HG02973 (cell line): ENCODE measurements at regions not wholly inside any gene's neighbourhood (a gene's known extent, or its start where the extent isn't known, plus 50 kb on each side); places are given as distances from the start of the nearest gene placed in this dataset.
"Not testable (repeated sequence)": the region's sequence is repeated elsewhere in the genome, so short reads cannot be mapped to it uniquely, and the experiment has no call there.

Experiments used
- ATAC-seq: cut with Tn5 transposase; IDR thresholded peaks from one replicate; pipeline ENCODE4 v1.9.1; 2021; ENCODE audit warnings: moderate library complexity; ENCODE audit not compliant: unreplicated experiment

DNA sequence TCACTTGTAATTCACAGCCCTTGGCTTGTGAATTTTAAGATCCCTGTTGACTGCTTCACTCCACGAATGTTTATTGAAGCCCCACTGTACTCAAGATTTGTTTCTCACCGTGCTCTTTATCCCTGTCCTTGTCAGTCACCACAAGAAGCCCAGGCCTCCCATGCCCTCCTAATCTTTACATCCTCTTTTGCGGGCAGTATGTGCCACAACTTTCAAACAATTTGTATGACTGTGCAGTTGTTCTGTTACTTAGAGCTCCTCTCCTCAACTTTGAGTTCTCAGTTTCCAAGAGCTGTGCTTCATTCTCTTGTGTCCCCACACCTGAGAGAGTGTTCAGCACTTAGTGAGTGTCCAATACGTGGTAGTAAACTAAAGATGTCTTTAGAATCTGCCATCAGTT lies 467.7 kb downstream of the NKX6-1 start:
- ATAC-seq, result no peak

DNA sequence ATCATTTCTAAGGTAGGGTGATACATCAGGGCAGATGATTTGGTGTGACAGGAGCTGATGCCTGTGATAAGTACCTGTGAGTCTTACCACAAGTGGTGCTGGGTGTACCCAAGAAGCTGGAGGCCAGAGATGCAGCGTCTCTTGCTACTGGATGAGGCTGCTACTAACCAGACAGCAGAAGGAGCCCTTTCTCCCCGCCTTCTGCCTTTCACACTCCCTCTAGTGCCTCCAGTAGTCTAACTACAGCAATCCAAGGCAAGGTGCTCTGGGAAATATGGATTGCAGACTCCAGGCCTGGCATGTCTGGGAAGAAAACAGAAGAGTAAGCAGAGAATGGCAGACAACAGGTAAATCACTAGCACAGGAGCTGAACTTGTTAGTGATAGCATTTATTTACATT lies 470.8 kb downstream of the NKX6-1 start:
- ATAC-seq, result no peak

DNA sequence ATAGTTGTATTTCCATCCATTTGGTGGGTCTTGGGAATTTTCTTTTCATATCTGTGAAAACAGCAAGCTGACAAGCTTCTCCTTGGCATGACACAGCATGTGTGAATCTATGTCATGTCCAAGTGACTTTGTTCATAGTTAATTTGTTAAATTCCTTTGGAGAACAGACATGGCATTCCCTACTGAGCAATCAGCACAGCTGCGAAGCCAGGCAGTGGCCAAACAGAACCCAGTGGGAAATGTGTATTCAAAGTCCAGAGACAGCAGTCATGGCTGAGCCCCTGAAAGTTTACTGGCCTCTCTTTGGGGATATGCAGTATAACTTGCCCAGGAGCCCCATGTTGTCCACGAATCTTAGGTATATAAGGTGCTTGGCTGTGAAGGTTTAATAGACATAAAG lies 474.7 kb downstream of the NKX6-1 start:
- ATAC-seq, result no peak

DNA sequence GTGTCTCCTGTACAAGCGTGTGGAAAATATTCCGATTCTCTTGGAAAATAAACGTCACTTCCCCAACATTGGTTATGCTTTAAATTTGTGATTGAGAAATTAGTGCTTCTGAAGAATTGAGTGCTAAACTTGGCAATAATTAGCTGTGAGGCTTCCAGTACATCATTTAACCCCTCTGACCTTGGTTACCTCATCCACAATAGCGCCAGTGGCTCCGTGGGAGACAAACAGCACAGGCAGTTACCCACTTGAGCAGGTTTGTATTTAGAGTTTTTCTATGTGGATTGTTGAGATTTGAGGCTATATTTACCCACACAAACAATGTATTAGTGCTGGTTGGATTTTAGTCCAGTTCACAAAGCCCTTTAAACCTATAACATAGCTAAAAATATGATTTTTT lies 476.5 kb downstream of the NKX6-1 start:
- no peak for ATAC-seq

DNA sequence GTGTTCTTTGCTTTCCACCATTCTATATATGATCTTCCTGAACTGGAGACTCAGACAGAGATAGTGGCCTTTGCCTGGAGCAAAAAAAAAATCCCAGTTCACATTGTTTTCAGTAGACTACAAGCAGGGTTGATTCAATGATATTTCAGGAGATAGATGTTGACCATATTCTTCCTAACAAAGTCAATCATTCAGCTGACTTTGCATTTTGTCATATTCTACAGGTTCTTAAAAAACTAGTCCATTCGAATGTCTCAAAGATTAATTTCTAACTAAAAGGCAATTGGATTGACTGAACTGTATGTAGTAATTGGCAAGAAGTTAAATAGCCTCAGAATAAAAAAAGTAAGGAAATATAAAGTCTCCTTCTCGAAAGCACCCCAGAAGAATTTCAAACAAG lies 479.5 kb downstream of the NKX6-1 start:
- no peak for ATAC-seq

DNA sequence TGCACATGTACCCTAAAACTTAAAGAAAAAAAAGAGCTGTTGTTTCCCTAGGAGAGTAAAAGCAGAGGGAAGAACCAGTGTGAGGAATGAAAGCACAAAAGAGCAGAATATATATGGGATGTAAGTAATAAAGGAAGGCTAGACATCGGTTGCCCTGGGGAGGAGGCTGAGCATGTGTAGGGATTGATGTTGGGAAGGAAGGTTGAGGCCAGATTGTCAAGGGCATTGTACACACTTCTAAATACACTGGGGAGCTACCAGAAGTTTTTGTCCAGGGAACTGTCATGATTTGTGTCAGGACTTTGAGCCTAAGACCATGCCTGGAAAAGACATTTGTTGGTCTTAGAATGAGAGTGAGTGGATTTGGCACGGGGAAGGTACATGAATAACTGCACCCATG lies 467.1 kb downstream of the GPAT3 start:
- no peak for ATAC-seq

DNA sequence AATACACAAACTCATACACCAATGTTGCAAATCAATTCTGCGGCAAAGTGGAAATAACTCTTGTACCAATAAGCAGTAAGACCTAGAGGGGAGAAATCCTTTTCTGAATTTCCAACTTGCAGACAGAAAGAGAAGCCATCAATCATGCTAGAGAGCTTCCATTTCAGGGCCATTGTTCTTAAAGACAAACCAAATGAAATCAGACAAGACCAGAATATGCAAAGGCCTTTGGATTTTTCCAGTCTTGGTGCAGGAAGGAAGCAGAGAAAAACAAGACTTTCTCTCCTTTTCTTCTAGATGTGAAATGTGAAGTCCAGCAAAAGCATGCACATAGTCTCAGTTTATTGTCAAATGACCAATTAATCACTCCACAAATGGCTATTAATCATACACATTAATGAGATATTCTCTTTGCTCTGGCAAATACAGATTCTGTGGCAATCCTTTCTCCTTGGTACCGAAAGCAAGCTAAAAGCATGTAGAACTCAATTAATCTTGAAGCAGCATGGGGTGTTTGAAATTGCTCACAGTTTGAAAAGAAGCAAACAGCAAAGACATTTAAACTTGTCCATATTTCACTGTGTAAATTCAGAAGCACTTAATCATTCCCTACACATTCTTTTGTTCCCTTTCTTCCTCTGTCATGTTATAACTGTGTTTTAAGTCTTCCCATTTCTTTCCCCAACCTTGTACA lies 466.1 kb downstream of the GPAT3 start:
- no peak for ATAC-seq

DNA sequence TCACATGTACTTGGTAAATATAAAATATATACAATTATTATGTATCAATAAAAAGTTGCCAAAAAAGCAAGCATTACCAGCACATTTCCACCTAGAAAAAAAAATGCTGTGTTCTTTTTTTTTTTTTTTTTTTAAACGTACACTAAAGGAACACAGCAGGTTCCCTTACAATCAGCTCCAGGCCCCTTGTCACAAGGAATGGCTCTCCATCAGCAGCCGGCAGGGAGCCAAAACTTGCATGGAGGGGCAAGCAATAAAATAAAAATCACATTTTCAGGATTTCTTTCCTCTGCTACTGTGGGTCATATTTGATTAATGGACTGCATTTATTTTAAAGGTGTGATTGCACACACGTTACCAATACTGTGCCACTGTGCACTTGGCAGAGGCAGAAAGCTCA lies 460.3 kb downstream of the GPAT3 start:
- no peak for ATAC-seq

DNA sequence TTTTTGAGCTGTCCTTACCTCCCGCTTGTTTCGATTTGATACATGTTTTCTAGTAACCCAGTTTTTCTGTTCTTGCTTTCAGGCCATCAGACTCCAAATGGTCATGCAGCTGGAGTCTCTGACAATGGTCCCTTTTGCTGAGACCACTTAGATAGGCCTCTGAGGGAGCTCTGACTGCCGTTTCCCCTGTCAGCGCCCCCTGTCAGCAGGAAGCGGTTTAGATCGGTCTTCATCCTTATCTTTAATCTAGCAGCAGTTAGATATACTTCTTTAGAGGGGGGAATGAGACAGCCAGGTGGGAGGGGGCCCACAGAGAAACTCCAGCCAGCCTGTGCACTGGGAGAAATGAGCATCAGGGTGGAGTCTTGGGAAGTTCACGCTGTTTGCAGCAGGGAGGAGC lies 457.9 kb downstream of the GPAT3 start:
- no peak for ATAC-seq

DNA sequence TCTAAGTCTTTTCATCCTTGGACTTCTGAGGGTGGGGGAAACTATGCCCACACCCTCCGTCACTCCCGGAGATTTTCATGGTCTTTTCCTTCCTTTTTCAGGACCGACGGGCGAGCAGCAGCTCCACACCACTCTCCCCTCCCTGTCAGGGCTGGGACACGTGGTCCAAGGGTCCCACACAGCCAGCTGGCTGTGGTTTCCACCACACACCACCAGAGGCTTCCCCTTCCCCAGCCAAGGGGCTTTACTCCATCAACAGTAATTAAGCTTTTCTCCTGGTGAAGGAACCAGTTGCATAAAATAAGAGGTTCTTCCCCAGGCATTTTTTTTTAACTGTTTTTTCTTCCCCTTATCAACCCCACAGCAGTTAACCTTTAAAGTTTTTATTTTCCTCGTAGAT lies 453.9 kb downstream of the GPAT3 start:
- no peak for ATAC-seq

DNA sequence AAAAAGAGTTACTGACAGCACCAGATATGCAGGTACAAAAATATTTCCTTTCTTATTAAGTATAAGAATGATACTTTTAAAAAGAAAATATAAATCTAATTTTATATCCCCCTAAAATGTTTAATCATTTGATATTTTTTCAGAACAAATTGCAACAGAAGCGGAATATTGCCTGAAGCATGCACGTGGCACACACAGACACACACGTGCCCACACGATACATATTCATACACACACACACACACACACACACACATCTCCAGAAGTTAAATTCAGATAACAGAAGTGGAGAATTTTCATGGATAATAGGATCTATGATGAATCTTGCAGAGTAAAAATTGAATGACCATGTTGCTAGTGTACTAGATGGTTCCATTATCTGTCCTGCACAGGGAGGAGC lies 445.2 kb downstream of the GPAT3 start:
- ATAC-seq, result no peak

DNA sequence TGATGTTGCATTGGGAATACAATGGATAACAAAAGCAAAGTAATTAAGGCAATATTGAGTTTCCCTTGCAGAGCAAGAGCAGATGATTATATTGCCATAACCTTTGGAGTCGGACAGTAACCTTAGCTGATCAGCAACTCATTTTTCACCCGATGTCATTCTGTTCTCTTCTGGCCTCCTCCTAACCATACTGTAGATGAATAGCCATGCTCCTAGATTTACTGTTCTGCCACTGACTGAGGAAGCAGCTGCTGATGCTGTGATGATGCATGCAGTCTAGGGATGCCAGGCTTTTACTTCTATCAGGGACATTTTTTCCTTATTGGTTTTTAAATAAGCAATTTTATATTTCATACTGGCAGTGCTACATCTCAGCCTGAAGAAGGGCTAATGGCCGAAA lies 443.9 kb downstream of the GPAT3 start:
- no peak for ATAC-seq

DNA sequence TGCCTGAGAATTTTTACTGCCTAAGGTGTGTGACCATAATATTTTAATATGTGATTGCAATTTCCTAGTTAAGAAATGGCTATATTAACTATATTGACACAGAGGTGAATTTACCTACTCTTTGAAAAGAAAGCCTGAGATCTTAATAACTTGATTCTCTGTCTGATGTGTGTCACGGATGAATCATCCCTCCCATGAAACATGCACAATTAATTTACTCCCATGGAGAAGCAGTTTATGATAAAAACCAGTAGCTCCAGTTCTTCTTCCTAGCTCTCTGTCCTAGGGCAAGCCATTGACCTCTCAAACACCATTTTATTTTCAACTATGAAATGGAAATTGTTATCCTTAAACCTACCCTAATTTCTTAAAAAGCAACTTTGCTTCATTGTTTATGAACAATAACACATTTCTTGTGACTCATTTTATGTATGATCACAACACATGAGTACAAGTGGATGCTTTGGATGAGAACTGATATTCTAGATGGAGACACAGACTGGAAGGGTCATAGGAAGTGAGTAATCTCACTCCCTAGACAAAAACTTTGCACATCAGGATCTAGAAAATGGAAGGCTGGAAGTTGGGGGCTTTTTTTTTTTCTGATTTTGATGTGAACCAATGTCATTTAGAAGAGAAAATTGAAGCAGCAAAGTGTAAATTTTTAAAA lies 438.3 kb downstream of the GPAT3 start:
- ATAC-seq, result no peak

DNA sequence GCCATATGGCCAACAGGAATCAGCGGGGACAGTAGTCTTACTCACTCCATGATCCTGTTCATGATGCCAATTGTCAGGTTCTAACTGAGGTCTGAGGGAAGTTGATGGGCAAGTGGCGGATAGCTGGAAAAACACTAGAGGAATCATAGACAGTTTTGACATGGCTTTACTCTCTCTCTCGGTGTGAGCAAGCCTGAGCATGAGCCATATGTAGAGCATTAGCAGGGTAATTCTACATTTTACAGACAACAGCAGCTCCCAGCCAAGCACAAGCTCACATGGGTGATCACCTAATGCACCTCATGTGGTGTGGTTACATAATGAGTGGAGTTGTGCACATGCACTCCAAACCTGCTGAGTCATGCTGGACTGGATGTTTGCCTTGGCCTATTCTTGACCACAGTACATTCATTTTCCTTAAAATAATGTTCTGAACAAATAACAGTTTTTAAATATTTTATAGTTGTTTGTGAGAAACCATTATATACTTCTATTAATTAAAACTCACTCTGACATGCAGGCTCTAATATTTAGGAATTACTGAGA lies 429.2 kb downstream of the GPAT3 start:
- no peak for ATAC-seq

DNA sequence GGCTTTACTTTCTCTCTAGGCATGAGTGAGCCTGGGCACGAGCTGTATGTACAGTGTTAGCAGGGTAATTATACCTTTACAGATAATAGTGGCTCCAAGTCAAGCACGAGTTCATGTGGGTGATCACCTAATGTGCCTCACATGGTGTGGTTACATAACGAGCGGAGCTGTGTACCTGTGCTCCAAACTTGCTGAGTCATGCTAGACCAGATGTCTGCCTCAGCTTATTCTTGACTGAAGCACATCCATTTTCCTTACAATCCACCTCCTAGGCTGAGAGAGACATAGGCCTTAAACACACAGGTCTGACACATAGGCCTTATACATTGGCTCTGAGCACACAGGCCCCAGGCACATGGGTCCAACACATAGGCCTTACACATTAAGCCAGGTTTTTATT lies 426.6 kb downstream of the GPAT3 start:
- no peak for ATAC-seq

DNA sequence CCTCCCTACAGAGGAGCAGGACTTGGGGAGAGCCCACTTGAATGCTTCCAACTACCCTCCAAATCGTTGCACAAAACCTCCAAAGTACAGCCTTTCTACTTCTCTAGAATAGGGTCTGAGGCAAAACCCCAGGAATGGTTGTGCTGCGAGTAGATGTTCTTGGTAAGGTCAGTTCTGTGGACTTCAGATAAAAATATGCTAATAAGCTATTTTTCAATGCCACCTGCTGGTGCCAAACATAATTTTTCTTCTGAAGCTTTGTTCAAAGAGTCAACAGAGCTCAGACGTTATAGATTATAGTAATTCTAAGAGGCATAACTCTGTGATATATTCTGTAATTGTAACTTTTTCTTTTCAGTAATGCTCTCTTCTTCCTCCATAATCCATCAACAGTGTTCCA lies 425.7 kb downstream of the GPAT3 start:
- ATAC-seq, result no peak

DNA sequence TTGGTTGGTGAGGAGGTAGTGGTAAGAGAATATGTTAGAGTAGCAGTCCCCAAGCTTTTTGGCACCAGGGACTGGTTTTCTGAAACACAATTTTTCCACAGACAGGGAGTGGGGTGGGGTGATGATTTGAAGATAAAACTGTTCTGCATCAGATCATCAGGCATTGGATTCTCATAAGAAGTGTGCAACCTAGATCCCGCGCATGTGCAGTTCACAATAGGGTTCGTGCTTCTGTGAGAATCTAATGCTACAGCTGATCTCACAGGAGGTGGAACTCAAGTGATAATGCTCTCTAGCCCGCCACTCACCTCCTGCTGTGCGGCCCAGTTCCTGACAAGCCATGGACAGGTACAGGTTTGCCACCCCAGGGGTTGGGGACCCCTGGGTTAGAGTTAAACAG lies 423.3 kb downstream of the GPAT3 start:
- ATAC-seq, result no peak

DNA sequence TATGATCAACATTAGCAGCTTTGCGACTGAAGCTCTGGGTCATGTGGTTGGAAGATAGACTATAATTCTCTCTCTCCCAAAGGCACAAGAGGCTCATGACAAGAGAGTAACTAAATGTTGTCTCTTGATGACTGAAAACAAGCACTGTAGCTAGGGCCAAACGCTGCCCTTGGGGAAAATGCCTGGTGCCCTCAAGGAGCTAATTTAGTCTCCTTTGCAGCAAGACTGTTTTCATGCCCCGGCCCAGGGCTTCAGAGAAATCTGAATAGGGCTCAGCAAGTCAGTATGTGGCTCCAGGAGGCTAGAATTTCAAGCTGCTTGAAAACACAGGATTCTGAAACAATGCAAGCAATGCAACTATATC lies 411.9 kb downstream of the GPAT3 start:
- no peak for ATAC-seq

DNA sequence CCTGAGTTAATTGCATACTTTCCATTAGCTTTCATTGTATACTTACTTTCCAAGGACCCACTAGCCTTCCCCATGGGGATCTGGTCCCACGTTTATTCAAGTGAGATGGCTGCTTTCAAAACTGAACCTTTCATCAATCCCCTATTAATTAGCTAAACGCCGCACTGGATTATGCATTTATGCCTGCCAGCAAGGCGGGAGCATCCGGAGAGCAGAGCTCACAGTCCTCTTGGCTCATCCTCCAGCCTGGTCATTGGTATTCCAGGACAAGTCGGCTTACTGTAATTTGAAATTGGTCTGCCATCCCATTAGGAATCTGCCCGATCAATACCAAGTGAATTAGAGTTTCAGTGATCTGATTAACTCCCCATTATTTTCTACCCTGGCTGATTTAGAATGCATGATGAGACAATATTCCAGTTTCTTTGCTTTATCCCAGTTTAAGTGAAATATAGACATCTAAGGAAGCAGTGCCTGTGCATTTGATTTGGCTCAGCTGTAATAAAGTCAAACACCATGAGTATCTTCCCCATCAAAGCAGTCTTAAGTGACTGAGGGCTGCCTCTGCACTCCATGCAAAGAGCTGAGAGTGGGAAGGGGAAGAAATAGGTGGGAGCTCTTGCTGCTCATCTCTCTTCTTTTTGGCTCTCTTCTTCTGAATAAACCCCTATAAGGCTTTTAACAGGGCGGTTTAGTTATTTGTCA lies 411.4 kb downstream of the GPAT3 start:
- ATAC-seq, result no peak

DNA sequence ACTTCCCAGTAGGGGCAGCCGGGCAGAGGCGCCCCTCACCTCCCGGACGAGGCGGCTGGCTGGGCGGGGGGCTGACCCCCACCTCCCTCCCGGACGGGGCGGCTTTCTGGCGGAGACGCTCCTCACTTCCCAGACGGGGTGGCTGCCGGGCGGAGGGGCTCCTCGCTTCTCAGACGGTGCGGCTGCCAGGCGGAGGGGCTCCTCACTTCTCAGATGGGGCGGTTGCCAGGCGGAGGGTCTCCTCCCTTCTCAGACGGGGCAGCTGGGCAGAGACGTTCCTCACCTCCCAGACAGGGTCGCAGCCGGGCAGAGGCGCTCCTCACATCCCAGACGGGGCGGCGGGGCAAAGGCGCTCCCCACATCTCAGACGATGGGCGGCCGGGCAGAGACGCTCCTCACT lies 407.8 kb downstream of the GPAT3 start:
- ATAC-seq, result not testable (repeated sequence)

DNA sequence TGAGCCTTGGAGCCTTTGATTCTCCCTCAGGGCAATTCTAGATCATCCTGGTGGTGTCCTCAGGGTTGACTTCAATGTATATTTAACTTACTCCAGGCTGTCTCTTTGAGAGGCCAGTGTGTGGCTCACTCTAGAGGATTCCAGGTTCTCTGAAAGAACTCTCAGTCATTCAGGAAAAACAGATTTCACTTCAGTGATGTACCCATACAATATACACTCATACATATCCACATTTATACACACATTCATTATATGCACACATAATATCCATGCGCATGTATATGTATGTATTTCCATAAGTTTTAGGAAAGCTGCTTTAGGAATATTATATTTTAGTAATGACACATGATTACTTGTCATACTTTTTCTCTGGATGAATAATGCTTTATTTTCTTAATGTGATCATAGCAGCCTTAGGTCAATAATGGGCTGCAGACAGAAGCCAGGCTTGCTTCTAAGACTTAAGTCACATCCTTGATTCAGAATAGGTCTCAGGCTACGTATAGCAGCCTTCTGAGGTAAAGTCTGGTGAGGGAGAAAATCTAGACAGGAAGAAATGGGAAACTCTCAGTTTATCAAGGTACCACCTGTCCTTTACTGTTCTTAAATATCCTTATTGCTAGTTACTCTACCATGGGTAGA lies 397.0 kb downstream of the GPAT3 start:
- no peak for ATAC-seq
